Erythroblast (primary cell): ENCODE measurements at regions not wholly inside any gene's neighbourhood (a gene's known extent, or its start where the extent isn't known, plus 50 kb on each side); places are given as distances from the start of the nearest gene placed in this dataset.

Experiments
- GATA1 ChIP-seq: IDR thresholded peaks from 2 replicates; pipeline ENCODE4 v1.6.1; 2011; ENCODE audit warnings: low read depth, mild to moderate bottlenecking, control low read depth, low read length, moderate library complexity
- POLR2A ChIP-seq: IDR thresholded peaks from 2 replicates; pipeline ENCODE4 v1.6.1; 2011; ENCODE audit warnings: mild to moderate bottlenecking, low read length

DNA sequence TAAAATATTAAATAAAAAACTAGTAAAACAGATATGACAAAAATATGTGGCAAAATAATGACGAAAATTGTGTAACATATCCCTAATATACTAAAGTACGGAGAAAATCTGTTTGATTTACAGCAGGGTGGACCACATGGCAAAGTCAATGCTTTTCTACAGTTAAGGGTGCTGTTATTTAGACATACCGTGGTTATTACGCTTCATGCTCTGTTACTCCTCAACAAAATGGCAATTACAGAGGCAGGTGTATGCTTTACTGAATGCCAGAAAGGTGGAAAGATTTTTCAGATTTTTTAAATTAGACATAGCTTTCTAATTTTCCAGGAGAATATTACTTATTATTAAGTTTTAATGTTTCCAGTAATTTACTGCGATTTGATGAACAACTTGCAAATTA is 343.9 kb upstream of the DPYD start:
- TF ChIP-seq POLR2A: no peak
- no peak for TF ChIP-seq GATA1
